Gastrocnemius medialis (tissue), 4 donors: ENCODE measurements at regions not wholly inside any gene's neighbourhood (a gene's known extent, or its start where the extent isn't known, plus 50 kb on each side); places are given as distances from the start of the nearest gene placed in this dataset.

Experiments used
- ATAC-seq, 2 donors: fragments of 150-250 bp; one replicate each; pipeline ENCODE4 v1.9.1; 2016
- DNase-seq, 2 donors: peaks; one replicate each; pipeline ENCODE4 v3.0.0-alpha.2; 2019
- H3K27ac ChIP-seq, 4 donors: fragments of 200-600 bp; sonication (generic); 1 replicate in 1 of 4; 2 replicates in 3 of 4; pipeline ENCODE4 v1.5.1; 2016 to 2018; ENCODE audit warnings: mild to moderate bottlenecking in 2 of 4, moderate library complexity in 1 of 4
- H3K27me3 ChIP-seq, 3 donors: fragments of 200-600 bp; sonication (generic) in 2 of 3; 1 replicate in 1 of 3; 2 replicates in 2 of 3; pipeline versions ENCODE4 v1.5.1 to v1.6.0; 2016 to 2019; ENCODE audit warnings: mild to moderate bottlenecking in 1 of 3, moderate library complexity in 1 of 3
- H3K36me3 ChIP-seq, 2 donors: fragments of 200-600 bp; sonication (generic) in 1 of 2; one replicate each; pipeline ENCODE4 v1.5.1; 2017 to 2018
- H3K4me1 ChIP-seq, 2 donors: fragments of 200-600 bp; sonication (generic) in 1 of 2; one replicate each; pipeline ENCODE4 v1.5.1; 2016 to 2017; ENCODE audit warnings: mild to moderate bottlenecking in 2 of 2
- H3K4me3 ChIP-seq, 4 donors: fragments of 200-600 bp; sonication (generic) in 3 of 4; 1 replicate in 1 of 4; 2 replicates in 3 of 4; pipeline ENCODE4 v1.5.1; 2016 to 2019; ENCODE audit warnings: mild to moderate bottlenecking in 2 of 4
- H3K9me3 ChIP-seq, 3 donors: fragments of 200-600 bp; sonication (generic) in 2 of 3; 1 replicate in 1 of 3; 2 replicates in 2 of 3; pipeline ENCODE4 v1.5.1; 2016 to 2019
- CTCF ChIP-seq, 5 experiments: fragments of 450-650 bp in 3 of 5; fragments of 200-600 bp in 2 of 5; sonication (generic) in 2 of 5; IDR thresholded peaks in 4 of 5; conservative IDR thresholded peaks in 1 of 5; 1 replicate in 4 of 5; 2 replicates in 1 of 5; pipeline ENCODE4 v1.5.1; 2016 to 2019; ENCODE audit warnings: antibody characterized with exemption in 5 of 5, mild to moderate bottlenecking in 3 of 5, moderate library complexity in 3 of 5
- POLR2A ChIP-seq, 2 donors: fragments of 450-650 bp; IDR thresholded peaks; one replicate each; pipeline ENCODE4 v1.6.1; 2017; ENCODE audit warnings: antibody characterized with exemption in 2 of 2, mild to moderate bottlenecking in 2 of 2, moderate library complexity in 2 of 2
- in situ Hi-C, 4 donors: fragments of 200-750 bp; cut with MboI; loops; one replicate each; pipeline versions ENCODE4 v1.15.0 to v1.8.0; 2017; ENCODE audit warnings: low sequenced_read_pairs in 4 of 4
- intact Hi-C: fragments of 100-400 bp; cut with DNase I; formaldehyde crosslinking; loops from one replicate; pipeline ENCODE4 v1.15.1; 2023; ENCODE audit warnings: low total_unique reads

GRCh38 chr9:87323928-87324327 lies 173.7 kb upstream of the DAPK1 start:
- Histone ChIP-seq H3K27me3 (no peaks in the 10 kb centered on the region), H3K36me3 (no peaks in the 10 kb centered on the region), H3K9me3 (no peaks in the 10 kb centered on the region), H3K27ac (peak overlapping the region in 1 of 4 donors; percentile 2), H3K4me3 (no peak overlapping the region), H3K4me1 (no peaks in the 10 kb centered on the region)
- in situ Hi-C loops: loop anchor here (5.0 to 25.0 kb wide), 5 partner anchors 219 to 909 kb away; no protein-coding TSS in a partner anchor
- ATAC-seq (peak in 1 of 2 donors; percentile 24), DNase-seq (no peak)
- intact Hi-C loops: loop anchor here (1.0 to 10.0 kb wide), 5 partner anchors 350 to 912 kb away; partner anchors contain the start of gene GAS1
- TF ChIP-seq CTCF (IDR thresholded peaks at IDR 0.05 in 4 of 5, conservative IDR thresholded peaks at IDR 0.05 in 1 of 5): no peak
- TF ChIP-seq POLR2A (IDR thresholded peaks at IDR 0.05): no peak

- in situ Hi-C loops: loop anchor here (5.0 to 25.0 kb wide), 7 partner anchors 220 to 910 kb away; no protein-coding TSS in a partner anchor
- no peak overlapping the region for H3K27ac ChIP-seq
- H3K27me3 ChIP-seq: no peaks in the 10 kb centered on the region
- no peak overlapping the region for H3K4me3 ChIP-seq
- TF ChIP-seq CTCF (IDR thresholded peaks at IDR 0.05 in 4 of 5, conservative IDR thresholded peaks at IDR 0.05 in 1 of 5) (peak; percentile 70 to 84 (median 78)), POLR2A (IDR thresholded peaks at IDR 0.05) (no peak)
- DNase-seq: no peak
- peak; percentile 70 to 79 for ATAC-seq
- intact Hi-C loops: loop anchor here (1.0 to 10.0 kb wide), 6 partner anchors 217 to 912 kb away; partner anchors contain the start of gene GAS1
- H3K9me3 ChIP-seq: no peaks in the 10 kb centered on the region
- H3K4me1 ChIP-seq: no peaks in the 10 kb centered on the region
- no peaks in the 10 kb centered on the region for H3K36me3 ChIP-seq
Observed at GRCh38 chr9:87324613-87325194, 173.0 kb upstream of the DAPK1 start.

GRCh38 chr9:87327575-87328125 lies 170.0 kb upstream of the DAPK1 start:
- in situ Hi-C loops: loop anchor here (5.0 to 10.0 kb wide), 5 partner anchors 223 to 913 kb away; no protein-coding TSS in a partner anchor
- no peak for DNase-seq
- Histone ChIP-seq H3K4me1 (no peaks in the 10 kb centered on the region), H3K9me3 (peaks cover 4 to 6% (median 5%) of the 10 kb centered on the region in 3 donors), H3K36me3 (no peaks in the 10 kb centered on the region), H3K27me3 (no peaks in the 10 kb centered on the region), H3K4me3 (no peak overlapping the region), H3K27ac (no peak overlapping the region)
- intact Hi-C loops: loop anchor here (5.0 to 10.0 kb wide), 2 partner anchors 220 to 383 kb away; partner anchors contain the start of gene GAS1
- no peak for TF ChIP-seq POLR2A (IDR thresholded peaks at IDR 0.05)
- no peak for TF ChIP-seq CTCF (IDR thresholded peaks at IDR 0.05 in 4 of 5, conservative IDR thresholded peaks at IDR 0.05 in 1 of 5)
- ATAC-seq: no peak

GRCh38 chr9:87333802-87334201 lies 163.9 kb upstream of the DAPK1 start:
- in situ Hi-C loops (no loop called here), intact Hi-C loops (no loop called here)

More at GRCh38 chr9:87333802-87334201, 163.9 kb upstream of the DAPK1 start:
- H3K27ac ChIP-seq: no peak overlapping the region
- H3K27me3 ChIP-seq: peaks cover 0 to 6% (median 0%) of the 10 kb centered on the region in 3 donors
- TF ChIP-seq CTCF (IDR thresholded peaks at IDR 0.05 in 4 of 5, conservative IDR thresholded peaks at IDR 0.05 in 1 of 5) (no peak), POLR2A (IDR thresholded peaks at IDR 0.05) (no peak)
- H3K36me3 ChIP-seq: no peaks in the 10 kb centered on the region
- DNase-seq (no peak), ATAC-seq (no peak)
- no peaks in the 10 kb centered on the region for H3K4me1 ChIP-seq
- no peak overlapping the region for H3K4me3 ChIP-seq
- H3K9me3 ChIP-seq: peaks cover 4 to 6% (median 5%) of the 10 kb centered on the region in 3 donors
